Peyer's patch (tissue), 4 donors: ENCODE measurements at regions not wholly inside any gene's neighbourhood (a gene's known extent, or its start where the extent isn't known, plus 50 kb on each side); places are given as distances from the start of the nearest gene placed in this dataset.

ENCODE experiments used
- POLR2A ChIP-seq, 2 donors: fragments of 450-650 bp; IDR thresholded peaks; one replicate each; pipeline ENCODE4 v1.5.1; 2017; ENCODE audit warnings: antibody characterized with exemption in 2 of 2, mild to moderate bottlenecking in 2 of 2, moderate library complexity in 2 of 2
- TF ChIP-seq, protein P1 (sequence below), 6 experiments: fragments of 450-650 bp in 4 of 6; fragments of 200-600 bp in 2 of 6; sonication (generic) in 1 of 6; IDR thresholded peaks; one replicate each; pipeline ENCODE4 v1.5.1; 2017 to 2019; ENCODE audit warnings: antibody characterized with exemption in 6 of 6, mild to moderate bottlenecking in 3 of 6, moderate library complexity in 1 of 6

DNA sequence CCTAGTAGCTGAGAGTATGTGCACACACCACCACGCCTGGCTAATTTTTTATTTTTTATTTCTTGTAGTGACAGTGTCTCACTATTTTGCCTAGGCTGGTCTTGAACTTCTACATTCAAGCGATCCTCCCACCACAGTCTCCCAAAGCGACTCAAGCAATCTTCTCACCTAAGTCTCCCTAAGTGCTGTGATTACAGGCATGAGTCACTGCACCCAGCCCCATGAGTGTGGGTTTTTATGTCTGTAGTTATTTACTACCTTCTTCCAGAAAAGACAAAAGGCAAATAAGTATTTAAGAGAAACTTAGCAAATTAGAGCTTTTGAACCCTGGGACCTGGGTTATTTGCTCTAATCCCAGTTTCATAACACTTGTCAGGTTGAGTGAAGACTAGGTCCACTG, 92.3 kb upstream of the HCRTR2 start:
- TF ChIP-seq, protein P1, sequence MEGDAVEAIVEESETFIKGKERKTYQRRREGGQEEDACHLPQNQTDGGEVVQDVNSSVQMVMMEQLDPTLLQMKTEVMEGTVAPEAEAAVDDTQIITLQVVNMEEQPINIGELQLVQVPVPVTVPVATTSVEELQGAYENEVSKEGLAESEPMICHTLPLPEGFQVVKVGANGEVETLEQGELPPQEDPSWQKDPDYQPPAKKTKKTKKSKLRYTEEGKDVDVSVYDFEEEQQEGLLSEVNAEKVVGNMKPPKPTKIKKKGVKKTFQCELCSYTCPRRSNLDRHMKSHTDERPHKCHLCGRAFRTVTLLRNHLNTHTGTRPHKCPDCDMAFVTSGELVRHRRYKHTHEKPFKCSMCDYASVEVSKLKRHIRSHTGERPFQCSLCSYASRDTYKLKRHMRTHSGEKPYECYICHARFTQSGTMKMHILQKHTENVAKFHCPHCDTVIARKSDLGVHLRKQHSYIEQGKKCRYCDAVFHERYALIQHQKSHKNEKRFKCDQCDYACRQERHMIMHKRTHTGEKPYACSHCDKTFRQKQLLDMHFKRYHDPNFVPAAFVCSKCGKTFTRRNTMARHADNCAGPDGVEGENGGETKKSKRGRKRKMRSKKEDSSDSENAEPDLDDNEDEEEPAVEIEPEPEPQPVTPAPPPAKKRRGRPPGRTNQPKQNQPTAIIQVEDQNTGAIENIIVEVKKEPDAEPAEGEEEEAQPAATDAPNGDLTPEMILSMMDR (IDR thresholded peaks at IDR 0.05): no peak
- TF ChIP-seq POLR2A (IDR thresholded peaks at IDR 0.05): no peak
